ENCODE measurements at regions not wholly inside any gene's neighbourhood (a gene's known extent, or its start where the extent isn't known, plus 50 kb on each side); places are given as distances from the start of the nearest gene placed in this dataset.
A peak's percentile ranks its signal among the peaks of the same experiment; 100 is the strongest.
"Not testable (repeated sequence)": the region's sequence is repeated elsewhere in the genome, so short reads cannot be mapped to it uniquely, and the experiment has no call there.

GRCh38 chrX:69431420-69431819 is 72.7 kb upstream of the NALF2 start:
- DNase-seq: no peak

- DNase-seq: no peak
These were observed 73.3 kb upstream of the NALF2 start for GRCh38 chrX:69430785-69431184.

GRCh38 chrX:69429339-69430015 is 74.6 kb upstream of the NALF2 start:
- DNase-seq: no peak

GRCh38 chrX:69428216-69428615 is 75.9 kb upstream of the NALF2 start:
- DNase-seq: no peak

- no peak for DNase-seq
These were observed 79.2 kb upstream of the NALF2 start for GRCh38 chrX:69424910-69425309.

GRCh38 chrX:69424161-69424560 is 80.0 kb upstream of the NALF2 start:
- DNase-seq: no peak

- DNase-seq: not testable (repeated sequence)
These were observed 81.9 kb upstream of the NALF2 start for GRCh38 chrX:69422208-69422607.

GRCh38 chrX:69415698-69416097 is 88.4 kb upstream of the NALF2 start:
- DNase-seq: no peak

- no peak for DNase-seq
These were observed 91.5 kb upstream of the NALF2 start for GRCh38 chrX:69412661-69413060.

- no peak for DNase-seq
These were observed 105.2 kb upstream of the NALF2 start for GRCh38 chrX:69398881-69399280.

GRCh38 chrX:69396916-69397315 is 107.2 kb upstream of the NALF2 start:
- no peak for DNase-seq

- no peak for DNase-seq
These were observed 108.8 kb upstream of the NALF2 start for GRCh38 chrX:69395306-69395705.

- DNase-seq: no peak
These were observed 115.0 kb upstream of the NALF2 start for GRCh38 chrX:69389101-69389501.

GRCh38 chrX:69388526-69388925 is 115.6 kb upstream of the NALF2 start:
- no peak for DNase-seq

GRCh38 chrX:69387567-69388487 is 116.3 kb upstream of the NALF2 start:
- DNase-seq: peak; percentile 73

GRCh38 chrX:69386681-69387080 is 117.4 kb upstream of the NALF2 start:
- no peak for DNase-seq

GRCh38 chrX:69379412-69379811 is 124.7 kb upstream of the NALF2 start:
- DNase-seq: no peak

GRCh38 chrX:69374569-69374968 is 129.6 kb upstream of the NALF2 start:
- no peak for DNase-seq

- no peak for DNase-seq
These were observed 131.7 kb upstream of the NALF2 start for GRCh38 chrX:69372435-69372834.

GRCh38 chrX:69371159-69371558 is 133.0 kb upstream of the NALF2 start:
- DNase-seq: no peak

- DNase-seq: no peak
These were observed 134.1 kb upstream of the NALF2 start for GRCh38 chrX:69369999-69370398.

- DNase-seq: no peak
These were observed 137.9 kb upstream of the NALF2 start for GRCh38 chrX:69366183-69366582.

- no peak for DNase-seq
These were observed 138.4 kb upstream of the NALF2 start for GRCh38 chrX:69365755-69366154.

- no peak for DNase-seq
These were observed 138.8 kb upstream of the NALF2 start for GRCh38 chrX:69365349-69365748.

Measured in activated CD8-positive, alpha-beta memory T cell treated with anti-CD3 and anti-CD28 coated beads for 24 hours (primary cell).